ENCODE measurements at regions not wholly inside any gene's neighbourhood (a gene's known extent, or its start where the extent isn't known, plus 50 kb on each side); places are given as distances from the start of the nearest gene placed in this dataset.

DNA sequence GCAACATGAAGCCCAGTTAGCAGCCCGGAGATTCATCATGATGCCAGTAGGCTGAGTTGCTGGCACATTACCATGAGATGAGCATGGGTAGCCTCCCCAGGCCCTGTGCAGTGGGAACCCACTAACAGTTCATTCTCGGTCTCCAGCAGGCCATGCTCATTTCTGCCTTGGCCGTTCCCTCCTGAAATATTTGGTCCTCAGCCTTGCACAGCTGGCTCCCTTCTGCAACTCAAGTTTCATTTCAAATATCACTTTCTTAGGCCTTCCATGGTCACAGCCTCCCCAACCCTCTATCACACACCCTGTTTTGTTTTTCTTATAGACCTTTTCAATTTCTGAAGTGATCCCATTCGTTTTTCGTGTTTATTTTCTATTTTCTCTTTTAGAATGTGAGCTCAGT is 125.4 kb upstream of the VLDLR start:
- TF ChIP-seq CTCF (IDR thresholded peaks at IDR 0.05) (no peak), POLR2A (IDR thresholded peaks at IDR 0.05) (no peak)
